K562 (cell line): ENCODE measurements at regions not wholly inside any gene's neighbourhood (a gene's known extent, or its start where the extent isn't known, plus 50 kb on each side); places are given as distances from the start of the nearest gene placed in this dataset.

Experiments used
- ATAC-seq: fragments of 200-7000 bp; cut with Tn5 transposase; 3 replicates; pipeline ENCODE4 v1.9.1; 2020; ENCODE audit warnings: moderate library complexity
- BruUV-seq: library from RNA; stranded (reverse); fragments of 400-500 nt; replicated peaks from 2 replicates; lab custom pipeline; 2021; lab: Mats Ljungman, UMichigan
- CTCF ChIA-PET: fragments of 300-600 bp; formaldehyde crosslinking; extraction: SDS; loops from one replicate; lab custom pipeline; 2021; ENCODE audit warnings: low intra/inter-chr PET ratio; lab: Yijun Ruan, JAX
- POLR2A ChIA-PET: fragments of 300-600, 350-650 bp; sonication (Branson Sonifier 250); formaldehyde crosslinking; extraction: SDS; loops from one replicate; lab custom pipeline; 2021; ENCODE audit warnings: antibody characterized with exemption, inconsistent platforms; lab: Yijun Ruan, JAX
- DNase-seq, 4 experiments: peaks; one replicate each; pipeline versions ENCODE4 v3.0.0 to v3.0.0-alpha.2; 2011 to 2018; ENCODE audit warnings: low spot score in 3 of 4, mixed read lengths in 3 of 4; ENCODE audit errors: extremely low read depth in 1 of 4
- FAIRE-seq: peaks from 2 replicates; lab custom pipeline; 2011; peaks lifted over from hg19 to GRCh38; lab: Jason Lieb, UNC
- H2AFZ ChIP-seq: 2 replicates; pipeline ENCODE4 v1.6.0; 2011; ENCODE audit warnings: low read depth, low read length, control low read depth, inconsistent platforms
- H3K27ac ChIP-seq: fragments of 200-600 bp; 3 replicates; pipeline ENCODE4 v1.8.0; 2011; ENCODE audit warnings: low read depth, mild to moderate bottlenecking, control low read depth, inconsistent platforms, low read length, moderate library complexity, mixed read lengths; ENCODE audit errors: extremely low read depth
- H3K27me3 ChIP-seq, 2 experiments: fragments of 300-600 bp in 1 of 2; 2 replicates in 1 of 2; 3 replicates in 1 of 2; pipeline versions ENCODE4 v1.6.0 to v1.8.0; 2011; ENCODE audit warnings: inconsistent platforms in 2 of 2, low read length in 2 of 2, mild to moderate bottlenecking in 1 of 2, mixed read lengths in 1 of 2, moderate library complexity in 1 of 2; ENCODE audit not compliant: control insufficient read depth in 2 of 2, insufficient read depth in 2 of 2
- H3K36me3 ChIP-seq: fragments of 300-600 bp; 3 replicates; pipeline ENCODE4 v1.8.0; 2011; ENCODE audit warnings: mild to moderate bottlenecking, low read length, inconsistent platforms; ENCODE audit not compliant: control insufficient read depth, insufficient read depth
- H3K4me1 ChIP-seq, 2 experiments: fragments of 200-600 bp in 1 of 2; replicated peaks in 1 of 2; 2 replicates in 1 of 2; 3 replicates in 1 of 2; pipeline versions ENCODE4 v1.5.1 to v1.8.0; 2011; ENCODE audit warnings: inconsistent platforms in 2 of 2, low read length in 2 of 2, mild to moderate bottlenecking in 1 of 2, mixed read lengths in 1 of 2, moderate library complexity in 1 of 2; ENCODE audit not compliant: control insufficient read depth in 2 of 2, insufficient read depth in 2 of 2
- H3K4me2 ChIP-seq: 2 replicates; pipeline ENCODE4 v1.6.1; 2011; ENCODE audit warnings: low read length, control low read depth, inconsistent platforms, mixed read lengths; ENCODE audit not compliant: insufficient read depth
- H3K4me3 ChIP-seq: fragments of 200-600 bp; sonication (generic), shearing (Covaris generic); 2 replicates; pipeline ENCODE4 v1.5.1; 2016; ENCODE audit warnings: control low read depth, inconsistent platforms
- H3K79me2 ChIP-seq: fragments of 200-600 bp; 3 replicates; pipeline ENCODE4 v1.8.0; 2011; ENCODE audit warnings: low read length, inconsistent platforms; ENCODE audit not compliant: control insufficient read depth, insufficient read depth
- H3K9ac ChIP-seq, 2 experiments: 2 replicates each; pipeline versions ENCODE4 v1.6.0 to v1.6.1; 2011; ENCODE audit warnings: low read depth in 2 of 2, low read length in 2 of 2, control low read depth in 1 of 2, inconsistent platforms in 1 of 2, mild to moderate bottlenecking in 1 of 2, mixed read lengths in 1 of 2; ENCODE audit not compliant: insufficient read depth in 1 of 2
- H3K9me1 ChIP-seq: one replicate; pipeline ENCODE4 v1.6.0; 2011; ENCODE audit warnings: inconsistent platforms, mild to moderate bottlenecking, low read length, moderate library complexity; ENCODE audit not compliant: control insufficient read depth, insufficient read depth
- H3K9me3 ChIP-seq: replicated peaks from 2 replicates; pipeline ENCODE4 v1.5.1; 2011; ENCODE audit warnings: low read depth, low read length, inconsistent platforms; ENCODE audit not compliant: control insufficient read depth, insufficient read depth
- H4K20me1 ChIP-seq: replicated peaks from 2 replicates; pipeline ENCODE4 v1.6.1; 2011; ENCODE audit warnings: low read length, inconsistent platforms, mixed read lengths; ENCODE audit not compliant: control insufficient read depth, insufficient read depth
- ATF7 ChIP-seq: fragments of 450-650 bp; IDR thresholded peaks from 2 replicates; pipeline ENCODE4 v1.7.1; 2014; ENCODE audit warnings: mild to moderate bottlenecking, moderate library complexity
- BHLHE40 ChIP-seq: IDR thresholded peaks from 2 replicates; pipeline ENCODE4 v1.6.1; 2011; ENCODE audit warnings: low read length, improper control_type of control experiment
- CREBBP ChIP-seq: IDR thresholded peaks from one replicate; pipeline ENCODE4 v1.6.1; 2012; ENCODE audit warnings: low read depth, mild to moderate bottlenecking, control low read depth, inconsistent platforms, low read length
- E2F3 ChIP-seq: fragments of 250-450 bp; sonication (Bioruptor Pico); IDR thresholded peaks from 2 replicates; pipeline ENCODE4 v1.4.0; 2020; ENCODE audit warnings: mild to moderate bottlenecking
- ESRRA ChIP-seq: fragments of 450-650 bp; IDR thresholded peaks from 2 replicates; pipeline ENCODE4 v1.6.1; 2014; ENCODE audit warnings: low read depth, mild to moderate bottlenecking, moderate library complexity, borderline replicate concordance
- HDAC2 ChIP-seq: fragments of 450-650 bp; IDR thresholded peaks from 2 replicates; pipeline ENCODE4 v1.6.1; 2016; ENCODE audit warnings: mild to moderate bottlenecking
- NCOA2 ChIP-seq, 2 experiments: fragments of 450-650 bp; IDR thresholded peaks; 2 replicates each; pipeline ENCODE4 v1.6.1; 2018; ENCODE audit warnings: mild to moderate bottlenecking in 2 of 2, moderate library complexity in 1 of 2; ENCODE audit not compliant: partially characterized antibody in 2 of 2
- NR2F6 ChIP-seq: fragments of 450-650 bp; formaldehyde crosslinking; IDR thresholded peaks from 2 replicates; pipeline ENCODE4 v1.4.0; 2020; ENCODE audit warnings: mild to moderate bottlenecking
- ZNF23 ChIP-seq: fragments of 250-450 bp; sonication (Bioruptor Pico); IDR thresholded peaks from 2 replicates; pipeline ENCODE4 v1.4.0; 2020; ENCODE audit warnings: mild to moderate bottlenecking
- WGBS: fragments of 100-300 bp; shearing (Covaris generic); methylation state at CpG from one replicate; pipeline ENCODE4 v1.1.6; 2016; ENCODE audit warnings: low coverage, mixed read lengths; ENCODE audit not compliant: insufficient coverage; ENCODE audit errors: missing lambda C conversion rate; 5-methylcytosine and 5-hydroxymethylcytosine counted together
- in situ Hi-C: fragments of 300-500 bp; cut with MboI; formaldehyde crosslinking; loops from 4 replicates; pipeline ENCODE4 v1.15.0; 2018; ENCODE audit warnings: inconsistent platforms, mixed read lengths
- intact Hi-C: fragments of 100-400 bp; cut with micrococcal nuclease; formaldehyde crosslinking; loops from 2 replicates; pipeline ENCODE4 v1.14.2; 2022

DNA sequence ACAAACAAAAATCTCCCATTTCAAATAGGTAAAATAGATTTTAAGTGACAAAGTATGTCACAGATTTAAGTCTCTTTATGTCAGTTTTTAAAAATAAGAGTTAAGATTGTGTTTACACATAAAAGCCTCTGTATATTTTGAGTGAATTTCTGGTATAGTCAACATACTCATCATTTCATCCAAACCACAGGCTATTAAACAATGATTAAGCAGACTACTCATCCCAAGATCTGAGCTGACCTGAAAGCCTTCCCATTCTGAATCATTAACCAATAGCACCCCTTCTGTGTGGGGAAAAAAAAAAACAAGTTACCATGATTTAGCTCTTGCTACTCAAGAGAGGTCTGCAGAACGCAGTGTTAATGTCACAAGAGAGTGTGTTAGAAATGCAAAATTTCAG is 284.4 kb upstream of the NBEA start:
- Histone ChIP-seq H4K20me1 (no peaks in the 10 kb centered on the region), H3K36me3 (no peaks in the 10 kb centered on the region)
- POLR2A ChIA-PET: no interaction called here
- no peak for ATAC-seq
- TF ChIP-seq ZNF23: no peak
- no peak for TF ChIP-seq ATF7
- TF ChIP-seq BHLHE40: no peak
- no peak for TF ChIP-seq HDAC2
- no peak for TF ChIP-seq NR2F6
- TF ChIP-seq CREBBP: no peak
- no peak for TF ChIP-seq ESRRA
- no peak for TF ChIP-seq E2F3
- no peak for TF ChIP-seq NCOA2 (IDR thresholded peaks at IDR 0.05; ENCODE audit: partially characterized antibody in 2 of 2)
- TF ChIP-seq, all 486 proteins: peak for 0
- no peaks in the 10 kb centered on the region for H3K9me1 ChIP-seq
- WGBS: 0% methylated on average over 1 of the region's 1 CpG
- FAIRE-seq (no peak), DNase-seq (no peak)
- no peaks in the 10 kb centered on the region for H3K4me1 ChIP-seq
- no peak overlapping the region for H3K4me3 ChIP-seq
- H3K27ac ChIP-seq: no peak overlapping the region
- no peaks in the 10 kb centered on the region for H3K79me2 ChIP-seq
- no peak overlapping the region for H3K9ac ChIP-seq
- CTCF ChIA-PET: no interaction called here
- no peak overlapping the region for H2AFZ ChIP-seq
- H3K9me3 ChIP-seq: no peaks in the 10 kb centered on the region
- H3K4me2 ChIP-seq: no peak overlapping the region
- in situ Hi-C loops: no loop called here
- BruUV-seq: no TSS peak
- intact Hi-C loops: no loop called here
- H3K27me3 ChIP-seq: no peaks in the 10 kb centered on the region
